GM20000 (cell line): ENCODE measurements at regions not wholly inside any gene's neighbourhood (a gene's known extent, or its start where the extent isn't known, plus 50 kb on each side); places are given as distances from the start of the nearest gene placed in this dataset.
"Not testable (repeated sequence)": the region's sequence is repeated elsewhere in the genome, so short reads cannot be mapped to it uniquely, and the experiment has no call there.

Source experiments
- DNase-seq: peaks from one replicate; pipeline ENCODE4 v3.0.0; 2012; ENCODE audit warnings: low spot score
- TF ChIP-seq, protein P1 (sequence below): IDR thresholded peaks from 2 replicates; pipeline ENCODE4 v1.5.1; 2012; ENCODE audit warnings: mild to moderate bottlenecking, control low read depth; ENCODE audit errors: extremely low read depth, missing control alignments

DNA sequence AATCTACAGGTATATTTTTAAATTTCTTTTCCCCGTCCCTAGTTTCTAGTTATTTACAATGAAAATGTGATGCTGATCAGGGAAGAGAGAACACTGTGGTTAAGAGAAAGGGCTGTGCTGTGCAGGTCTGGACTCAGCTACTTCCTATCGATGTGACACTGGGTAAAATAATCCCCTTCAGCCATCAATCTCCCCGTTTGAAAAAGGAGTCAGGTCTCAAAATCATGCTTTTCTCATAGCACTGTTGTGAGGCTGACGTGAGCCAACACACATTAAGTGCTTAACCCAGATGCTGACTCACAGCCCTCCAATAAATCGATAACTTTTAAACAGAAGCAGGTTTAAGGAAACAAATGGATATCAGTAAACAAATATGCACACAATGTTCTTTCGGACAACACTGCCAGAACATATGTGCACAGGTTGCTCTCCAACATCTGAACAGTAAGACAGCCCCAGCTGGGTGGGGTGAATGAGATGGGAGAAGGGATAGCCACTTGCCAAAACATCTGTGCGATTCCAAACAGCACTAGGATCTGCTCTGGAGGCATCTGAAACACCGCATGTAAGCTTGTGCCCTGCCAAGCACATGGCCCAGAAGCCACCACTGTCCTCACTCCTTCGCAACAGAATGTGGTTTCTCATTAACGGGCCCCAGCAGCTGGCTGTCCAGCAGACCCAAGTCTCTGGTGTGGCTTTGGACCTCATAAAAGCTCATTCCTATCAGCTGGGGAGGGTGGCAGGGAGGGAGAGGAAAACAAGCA is 143.2 kb upstream of the PRICKLE2 start:
- no peak for DNase-seq
- TF ChIP-seq, protein P1, sequence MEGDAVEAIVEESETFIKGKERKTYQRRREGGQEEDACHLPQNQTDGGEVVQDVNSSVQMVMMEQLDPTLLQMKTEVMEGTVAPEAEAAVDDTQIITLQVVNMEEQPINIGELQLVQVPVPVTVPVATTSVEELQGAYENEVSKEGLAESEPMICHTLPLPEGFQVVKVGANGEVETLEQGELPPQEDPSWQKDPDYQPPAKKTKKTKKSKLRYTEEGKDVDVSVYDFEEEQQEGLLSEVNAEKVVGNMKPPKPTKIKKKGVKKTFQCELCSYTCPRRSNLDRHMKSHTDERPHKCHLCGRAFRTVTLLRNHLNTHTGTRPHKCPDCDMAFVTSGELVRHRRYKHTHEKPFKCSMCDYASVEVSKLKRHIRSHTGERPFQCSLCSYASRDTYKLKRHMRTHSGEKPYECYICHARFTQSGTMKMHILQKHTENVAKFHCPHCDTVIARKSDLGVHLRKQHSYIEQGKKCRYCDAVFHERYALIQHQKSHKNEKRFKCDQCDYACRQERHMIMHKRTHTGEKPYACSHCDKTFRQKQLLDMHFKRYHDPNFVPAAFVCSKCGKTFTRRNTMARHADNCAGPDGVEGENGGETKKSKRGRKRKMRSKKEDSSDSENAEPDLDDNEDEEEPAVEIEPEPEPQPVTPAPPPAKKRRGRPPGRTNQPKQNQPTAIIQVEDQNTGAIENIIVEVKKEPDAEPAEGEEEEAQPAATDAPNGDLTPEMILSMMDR: no peak

DNA sequence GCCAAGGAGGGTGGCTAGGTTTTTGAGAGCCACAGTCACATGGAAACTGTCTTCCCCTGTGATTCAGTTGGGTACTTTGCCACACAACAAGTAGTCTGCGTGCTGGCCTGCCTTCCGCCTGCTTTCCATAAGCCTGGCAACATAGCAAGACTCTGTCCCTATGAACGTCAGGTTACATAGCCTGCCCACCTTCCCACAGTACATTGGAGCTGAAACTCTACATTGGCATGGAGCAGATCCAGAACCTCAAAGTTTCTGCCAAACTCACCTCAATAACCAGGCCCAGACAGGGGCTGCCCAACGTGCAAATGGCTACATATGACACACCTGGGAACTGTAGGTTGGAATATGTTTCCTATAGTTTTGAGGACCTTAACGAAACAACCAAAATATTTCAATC is 140.6 kb upstream of the PRICKLE2 start:
- TF ChIP-seq, protein P1: no peak

DNA sequence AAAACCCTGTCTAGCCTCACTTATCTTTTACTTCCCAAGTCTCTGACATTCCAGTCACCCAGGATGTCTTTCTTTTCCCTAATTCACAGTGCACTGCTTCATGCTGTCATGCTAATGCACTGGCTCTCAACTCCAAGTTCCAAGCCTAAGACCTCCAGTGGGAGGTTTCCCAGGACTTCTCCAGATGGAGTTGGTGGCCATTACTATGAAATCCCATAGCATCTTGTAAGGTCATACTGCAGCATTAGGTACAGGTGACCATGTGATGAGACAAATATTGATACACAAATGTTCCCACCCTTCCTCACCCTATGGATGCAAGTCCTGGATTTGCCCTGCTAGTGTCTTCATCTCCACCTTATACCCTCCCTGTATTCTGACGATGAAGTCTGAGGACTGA is 138.6 kb upstream of the PRICKLE2 start:
- TF ChIP-seq, protein P1: no peak
- no peak for DNase-seq

More for the DNA sequence above, 140.6 kb upstream of the PRICKLE2 start:
- no peak for DNase-seq

DNA sequence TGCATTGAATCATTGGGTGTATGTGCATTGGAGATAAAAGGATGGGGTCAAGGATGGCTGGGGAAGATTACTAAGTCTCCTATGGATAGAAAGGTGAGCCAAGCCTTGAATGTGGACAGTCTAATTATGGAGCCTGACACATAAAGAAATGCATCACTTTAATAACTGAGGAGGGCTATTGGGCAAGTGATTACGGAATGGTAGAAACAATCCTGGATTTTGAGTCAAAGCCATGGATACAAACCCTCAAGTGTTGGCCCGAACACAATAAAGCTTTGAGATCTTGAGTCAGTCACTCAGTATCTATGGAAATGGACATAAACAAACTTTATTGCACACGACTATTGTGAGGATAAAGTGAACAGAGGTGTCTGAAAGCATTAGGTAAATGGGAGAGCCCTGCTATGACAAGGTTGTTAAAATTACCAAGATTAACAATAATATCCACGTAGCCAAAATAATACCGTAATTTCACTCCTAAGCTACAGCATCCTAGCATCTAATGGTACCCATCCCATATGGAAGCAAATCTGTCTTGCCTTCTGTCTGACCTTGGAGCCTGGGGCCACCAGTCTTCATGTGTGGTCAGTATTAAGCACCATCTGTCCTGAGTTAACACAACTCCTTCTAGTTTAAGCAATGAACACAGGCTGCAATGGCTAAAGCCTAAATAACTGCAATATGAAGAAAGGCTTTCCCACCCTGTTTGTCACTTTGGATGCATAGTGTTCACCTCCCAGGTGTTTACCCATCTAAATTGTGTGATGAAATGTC is 136.9 kb upstream of the PRICKLE2 start:
- no peak for DNase-seq
- TF ChIP-seq, protein P1: no peak

DNA sequence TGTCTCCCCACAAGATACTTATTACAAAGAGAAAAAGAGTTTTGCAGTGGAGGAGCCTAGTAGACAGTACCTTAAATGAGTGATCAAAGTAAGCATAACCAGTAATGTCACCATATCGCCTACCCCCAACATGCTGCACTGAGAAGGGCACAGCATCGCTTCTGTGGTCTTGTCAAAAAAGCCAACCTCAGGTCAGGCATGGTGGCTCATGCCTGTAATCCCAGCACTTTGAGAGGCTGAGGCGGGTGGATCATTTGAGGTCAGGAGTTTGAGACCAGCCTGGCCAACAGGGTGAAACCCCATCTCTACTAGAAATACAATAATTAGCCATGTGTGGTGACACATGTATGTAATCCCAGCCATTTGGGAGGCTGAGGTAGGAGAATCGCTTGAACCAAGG is 135.8 kb upstream of the PRICKLE2 start:
- not testable (repeated sequence) for DNase-seq

DNA sequence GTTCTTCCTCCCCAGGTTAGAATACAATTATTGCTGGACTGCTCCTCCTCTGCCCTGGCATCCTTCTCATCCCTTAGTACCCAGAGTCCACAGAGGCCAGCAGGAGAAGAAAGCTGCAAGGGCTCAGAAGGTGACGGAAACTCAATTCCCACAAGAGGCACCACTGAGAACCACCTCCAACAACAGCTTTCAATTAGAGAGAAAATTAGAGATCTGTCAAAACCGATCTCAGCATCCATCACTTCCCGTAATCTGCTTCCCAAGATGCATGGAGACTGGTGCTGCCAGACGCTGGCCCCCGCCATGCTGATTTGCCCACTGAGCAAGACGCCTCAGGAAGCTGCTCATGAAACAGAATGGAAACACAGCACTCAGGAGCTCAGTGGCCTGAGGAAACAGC is 135.0 kb upstream of the PRICKLE2 start:
- DNase-seq: no peak
- TF ChIP-seq, protein P1: no peak

DNA sequence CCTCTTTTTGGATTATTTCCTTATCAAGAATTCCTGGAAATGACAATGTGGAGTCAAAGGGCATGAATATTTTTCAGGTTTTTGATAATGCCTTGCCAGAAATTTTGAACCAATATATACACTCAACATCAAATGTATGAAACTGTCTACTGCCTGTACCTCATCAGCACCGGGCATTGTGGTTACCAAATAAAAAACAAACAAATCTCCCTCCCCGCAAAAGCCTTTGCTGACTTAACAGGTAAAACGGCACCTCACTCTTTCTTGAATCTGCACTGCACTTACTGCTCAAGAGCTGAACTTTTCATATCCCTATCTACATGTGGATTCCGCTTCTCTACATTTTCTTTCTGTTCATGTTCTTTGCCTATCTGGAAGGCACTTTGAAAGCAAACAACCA is 134.5 kb upstream of the PRICKLE2 start:
- TF ChIP-seq, protein P1: no peak
- DNase-seq: no peak
